Gastrocnemius medialis (tissue), 4 donors: ENCODE measurements at regions not wholly inside any gene's neighbourhood (a gene's known extent, or its start where the extent isn't known, plus 50 kb on each side); places are given as distances from the start of the nearest gene placed in this dataset.

ENCODE experiments used
- ATAC-seq, 2 donors: fragments of 150-250 bp; one replicate each; pipeline ENCODE4 v1.9.1; 2016
- DNase-seq, 2 donors: peaks; one replicate each; pipeline ENCODE4 v3.0.0-alpha.2; 2019
- H3K27ac ChIP-seq, 4 donors: fragments of 200-600 bp; sonication (generic); 1 replicate in 1 of 4; 2 replicates in 3 of 4; pipeline ENCODE4 v1.5.1; 2016 to 2018; ENCODE audit warnings: mild to moderate bottlenecking in 2 of 4, moderate library complexity in 1 of 4
- H3K27me3 ChIP-seq, 3 donors: fragments of 200-600 bp; sonication (generic) in 2 of 3; 1 replicate in 1 of 3; 2 replicates in 2 of 3; pipeline versions ENCODE4 v1.5.1 to v1.6.0; 2016 to 2019; ENCODE audit warnings: mild to moderate bottlenecking in 1 of 3, moderate library complexity in 1 of 3
- H3K36me3 ChIP-seq, 2 donors: fragments of 200-600 bp; sonication (generic) in 1 of 2; one replicate each; pipeline ENCODE4 v1.5.1; 2017 to 2018
- H3K4me1 ChIP-seq, 2 donors: fragments of 200-600 bp; sonication (generic) in 1 of 2; one replicate each; pipeline ENCODE4 v1.5.1; 2016 to 2017; ENCODE audit warnings: mild to moderate bottlenecking in 2 of 2
- H3K4me3 ChIP-seq, 4 donors: fragments of 200-600 bp; sonication (generic) in 3 of 4; 1 replicate in 1 of 4; 2 replicates in 3 of 4; pipeline ENCODE4 v1.5.1; 2016 to 2019; ENCODE audit warnings: mild to moderate bottlenecking in 2 of 4
- H3K9me3 ChIP-seq, 3 donors: fragments of 200-600 bp; sonication (generic) in 2 of 3; 1 replicate in 1 of 3; 2 replicates in 2 of 3; pipeline ENCODE4 v1.5.1; 2016 to 2019
- POLR2A ChIP-seq, 2 donors: fragments of 450-650 bp; IDR thresholded peaks; one replicate each; pipeline ENCODE4 v1.6.1; 2017; ENCODE audit warnings: antibody characterized with exemption in 2 of 2, mild to moderate bottlenecking in 2 of 2, moderate library complexity in 2 of 2
- in situ Hi-C, 4 donors: fragments of 200-750 bp; cut with MboI; loops; one replicate each; pipeline versions ENCODE4 v1.15.0 to v1.8.0; 2017; ENCODE audit warnings: low sequenced_read_pairs in 4 of 4
- intact Hi-C: fragments of 100-400 bp; cut with DNase I; formaldehyde crosslinking; loops from one replicate; pipeline ENCODE4 v1.15.1; 2023; ENCODE audit warnings: low total_unique reads
- TF ChIP-seq, protein P1 (sequence below), 5 experiments: fragments of 450-650 bp in 3 of 5; fragments of 200-600 bp in 2 of 5; sonication (generic) in 2 of 5; IDR thresholded peaks in 4 of 5; conservative IDR thresholded peaks in 1 of 5; 1 replicate in 4 of 5; 2 replicates in 1 of 5; pipeline ENCODE4 v1.5.1; 2016 to 2019; ENCODE audit warnings: antibody characterized with exemption in 5 of 5, mild to moderate bottlenecking in 3 of 5, moderate library complexity in 3 of 5

GRCh38 chr3:146881356-146881755 lies 276.2 kb upstream of the PLSCR5 start:
- Histone ChIP-seq H3K27ac (no peak overlapping the region), H3K36me3 (no peaks in the 10 kb centered on the region), H3K27me3 (no peaks in the 10 kb centered on the region), H3K4me1 (peaks cover 0 to 3% of the 10 kb centered on the region in 2 donors), H3K9me3 (no peaks in the 10 kb centered on the region), H3K4me3 (no peak overlapping the region)
- in situ Hi-C loops (no loop called here), intact Hi-C loops (no loop called here)
- ATAC-seq (no peak), DNase-seq (no peak)
- TF ChIP-seq, protein P1, sequence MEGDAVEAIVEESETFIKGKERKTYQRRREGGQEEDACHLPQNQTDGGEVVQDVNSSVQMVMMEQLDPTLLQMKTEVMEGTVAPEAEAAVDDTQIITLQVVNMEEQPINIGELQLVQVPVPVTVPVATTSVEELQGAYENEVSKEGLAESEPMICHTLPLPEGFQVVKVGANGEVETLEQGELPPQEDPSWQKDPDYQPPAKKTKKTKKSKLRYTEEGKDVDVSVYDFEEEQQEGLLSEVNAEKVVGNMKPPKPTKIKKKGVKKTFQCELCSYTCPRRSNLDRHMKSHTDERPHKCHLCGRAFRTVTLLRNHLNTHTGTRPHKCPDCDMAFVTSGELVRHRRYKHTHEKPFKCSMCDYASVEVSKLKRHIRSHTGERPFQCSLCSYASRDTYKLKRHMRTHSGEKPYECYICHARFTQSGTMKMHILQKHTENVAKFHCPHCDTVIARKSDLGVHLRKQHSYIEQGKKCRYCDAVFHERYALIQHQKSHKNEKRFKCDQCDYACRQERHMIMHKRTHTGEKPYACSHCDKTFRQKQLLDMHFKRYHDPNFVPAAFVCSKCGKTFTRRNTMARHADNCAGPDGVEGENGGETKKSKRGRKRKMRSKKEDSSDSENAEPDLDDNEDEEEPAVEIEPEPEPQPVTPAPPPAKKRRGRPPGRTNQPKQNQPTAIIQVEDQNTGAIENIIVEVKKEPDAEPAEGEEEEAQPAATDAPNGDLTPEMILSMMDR (IDR thresholded peaks at IDR 0.05 in 4 of 5, conservative IDR thresholded peaks at IDR 0.05 in 1 of 5): no peak
- TF ChIP-seq POLR2A (IDR thresholded peaks at IDR 0.05): no peak

GRCh38 chr3:146873748-146874147 lies 268.6 kb upstream of the PLSCR5 start:
- in situ Hi-C loops (no loop called here), intact Hi-C loops (no loop called here)
- Histone ChIP-seq H3K9me3 (no peaks in the 10 kb centered on the region), H3K4me1 (no peaks in the 10 kb centered on the region), H3K27me3 (no peaks in the 10 kb centered on the region), H3K27ac (no peak overlapping the region), H3K36me3 (no peaks in the 10 kb centered on the region), H3K4me3 (no peak overlapping the region)
- ATAC-seq: no peak
- DNase-seq: no peak
- TF ChIP-seq, protein P1 (IDR thresholded peaks at IDR 0.05 in 4 of 5, conservative IDR thresholded peaks at IDR 0.05 in 1 of 5): no peak
- no peak for TF ChIP-seq POLR2A (IDR thresholded peaks at IDR 0.05)

GRCh38 chr3:146865175-146865755 lies 260.1 kb upstream of the PLSCR5 start:
- H3K9me3 ChIP-seq: no peaks in the 10 kb centered on the region
- in situ Hi-C loops (no loop called here), intact Hi-C loops (no loop called here)
- DNase-seq (no peak), ATAC-seq (no peak)
- H3K4me1 ChIP-seq: peaks cover 4 to 6% of the 10 kb centered on the region in 2 donors
- TF ChIP-seq, protein P1 (IDR thresholded peaks at IDR 0.05 in 4 of 5, conservative IDR thresholded peaks at IDR 0.05 in 1 of 5): no peak
- TF ChIP-seq POLR2A (IDR thresholded peaks at IDR 0.05): no peak
- H3K36me3 ChIP-seq: no peaks in the 10 kb centered on the region
- no peaks in the 10 kb centered on the region for H3K27me3 ChIP-seq
- H3K27ac ChIP-seq: no peak overlapping the region
- no peak overlapping the region for H3K4me3 ChIP-seq

GRCh38 chr3:146861262-146861661 lies 256.1 kb upstream of the PLSCR5 start:
- H3K9me3 ChIP-seq: no peaks in the 10 kb centered on the region
- in situ Hi-C loops: no loop called here
- H3K36me3 ChIP-seq: no peaks in the 10 kb centered on the region
- H3K4me1 ChIP-seq: peaks cover 4 to 6% of the 10 kb centered on the region in 2 donors
- no peak for TF ChIP-seq POLR2A (IDR thresholded peaks at IDR 0.05)
- TF ChIP-seq, protein P1 (IDR thresholded peaks at IDR 0.05 in 4 of 5, conservative IDR thresholded peaks at IDR 0.05 in 1 of 5): no peak
- no peaks in the 10 kb centered on the region for H3K27me3 ChIP-seq
- H3K27ac ChIP-seq: no peak overlapping the region
- intact Hi-C loops: no loop called here
- H3K4me3 ChIP-seq: no peak overlapping the region
- no peak for DNase-seq
- no peak for ATAC-seq

GRCh38 chr3:146854523-146854922 lies 249.4 kb upstream of the PLSCR5 start:
- Histone ChIP-seq H3K9me3 (no peaks in the 10 kb centered on the region), H3K4me1 (no peaks in the 10 kb centered on the region), H3K36me3 (no peaks in the 10 kb centered on the region), H3K4me3 (no peak overlapping the region), H3K27ac (no peak overlapping the region), H3K27me3 (no peaks in the 10 kb centered on the region)
- in situ Hi-C loops (no loop called here), intact Hi-C loops (no loop called here)
- TF ChIP-seq POLR2A (IDR thresholded peaks at IDR 0.05): no peak
- TF ChIP-seq, protein P1 (IDR thresholded peaks at IDR 0.05 in 4 of 5, conservative IDR thresholded peaks at IDR 0.05 in 1 of 5): no peak
- no peak for ATAC-seq
- no peak for DNase-seq
